ENCODE measurements at regions not wholly inside any gene's neighbourhood (a gene's known extent, or its start where the extent isn't known, plus 50 kb on each side); places are given as distances from the start of the nearest gene placed in this dataset.

DNA sequence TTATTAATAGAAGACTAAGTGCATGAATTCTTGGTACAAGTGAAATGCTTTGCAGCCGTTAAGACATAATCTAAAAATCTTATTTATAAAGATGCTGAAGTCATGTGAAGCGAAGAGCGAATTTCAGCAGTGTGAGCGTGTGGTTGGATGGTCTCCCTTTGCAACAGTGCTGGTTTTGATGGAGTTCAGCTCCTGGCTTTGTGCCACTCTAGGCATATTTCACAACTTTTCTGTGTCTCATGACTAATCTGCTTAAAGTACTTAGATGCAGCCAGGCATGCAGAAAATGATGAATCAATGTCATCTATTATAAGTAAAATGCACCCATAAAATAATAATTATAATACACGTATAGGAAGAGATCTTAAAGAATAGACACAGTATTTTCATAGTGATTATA, 107.2 kb upstream of the TCERG1L start:
- H3K9me3 Mint-ChIP-seq (ENCODE audit: low read depth) = no peaks in the 10 kb centered on the region

DNA sequence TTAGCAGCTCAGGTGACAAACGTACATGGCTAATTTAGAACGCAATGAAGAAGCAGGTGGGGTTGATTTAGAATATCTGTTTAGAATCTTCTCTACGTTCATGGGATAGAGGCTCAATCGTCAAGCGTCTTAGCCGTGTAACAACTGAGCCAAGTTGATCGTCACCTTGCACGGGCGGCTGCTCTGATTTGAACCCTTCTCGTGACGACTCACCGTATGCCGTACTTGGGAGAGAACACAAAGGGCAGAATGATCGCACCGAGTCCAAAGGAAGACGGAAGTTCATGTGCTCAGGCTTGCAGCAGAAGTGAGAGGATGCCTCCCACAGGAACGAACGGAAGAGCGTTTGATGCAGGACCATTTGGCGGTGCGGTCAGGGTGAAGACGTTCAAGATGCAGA, 108.3 kb upstream of the TCERG1L start:
- Mint-ChIP-seq H3K4me3 (no peak overlapping the region), H3K4me1 (ENCODE audit: low read depth) (no peaks in the 10 kb centered on the region)

More for the DNA sequence above, 107.2 kb upstream of the TCERG1L start:
- Mint-ChIP-seq H3K27me3 (no peaks in the 10 kb centered on the region), H3K4me1 (ENCODE audit: low read depth) (no peaks in the 10 kb centered on the region), H3K4me3 (no peak overlapping the region), H3K36me3 (no peaks in the 10 kb centered on the region), H3K27ac (no peak overlapping the region)

DNA sequence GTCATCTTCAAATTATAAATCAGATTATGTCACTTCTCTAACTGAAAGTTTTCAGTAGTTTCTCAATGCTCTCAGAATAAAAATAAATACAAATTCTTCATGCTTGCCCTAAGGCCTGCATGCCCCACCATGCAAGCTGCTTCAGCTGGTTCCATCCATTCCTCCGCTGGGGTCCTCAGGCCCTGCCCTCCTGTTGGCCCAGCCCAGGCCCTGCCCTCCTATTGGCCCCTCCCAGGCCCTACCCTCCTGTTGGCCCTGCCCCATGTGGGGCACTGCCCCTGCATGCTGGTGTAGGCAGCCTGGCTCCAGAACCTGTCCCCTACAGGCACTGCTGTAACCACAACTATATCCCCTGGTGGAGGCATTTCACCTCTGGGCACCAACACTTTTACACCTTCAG, 109.3 kb upstream of the TCERG1L start:
- Mint-ChIP-seq H3K27me3 (peaks cover 2% of the 10 kb centered on the region), H3K4me3 (no peak overlapping the region), H3K9me3 (ENCODE audit: low read depth) (no peaks in the 10 kb centered on the region), H3K4me1 (ENCODE audit: low read depth) (no peaks in the 10 kb centered on the region), H3K36me3 (no peaks in the 10 kb centered on the region), H3K27ac (no peak overlapping the region)

More for the DNA sequence above, 108.3 kb upstream of the TCERG1L start:
- Mint-ChIP-seq H3K36me3 (no peaks in the 10 kb centered on the region), H3K9me3 (ENCODE audit: low read depth) (no peaks in the 10 kb centered on the region), H3K27me3 (no peaks in the 10 kb centered on the region), H3K27ac (no peak overlapping the region)

DNA sequence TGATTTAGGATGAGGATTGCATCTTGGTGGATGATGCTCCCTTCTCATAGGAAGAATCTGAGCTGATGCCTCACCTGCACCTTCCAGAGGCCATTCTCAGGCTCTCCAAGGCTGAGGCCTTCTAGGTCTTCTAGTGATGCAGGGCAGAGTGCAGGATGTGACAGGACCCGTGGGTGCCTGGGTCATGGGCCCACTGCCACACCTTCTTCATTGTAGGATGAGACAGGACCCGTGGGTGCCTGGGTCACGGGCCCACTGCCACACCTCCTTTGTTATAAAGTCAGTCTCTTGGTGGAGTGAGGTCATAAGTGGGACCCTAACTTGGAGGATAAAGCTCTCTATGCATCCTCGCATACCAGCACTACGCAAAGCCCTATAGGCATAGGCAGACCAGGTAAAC, 109.9 kb upstream of the TCERG1L start:
- H3K4me1 Mint-ChIP-seq (ENCODE audit: low read depth) = no peaks in the 10 kb centered on the region
- no peak overlapping the region for H3K27ac Mint-ChIP-seq
- H3K4me3 Mint-ChIP-seq = no peak overlapping the region
- H3K36me3 Mint-ChIP-seq = no peaks in the 10 kb centered on the region
- H3K27me3 Mint-ChIP-seq = peaks cover 2% of the 10 kb centered on the region
- no peaks in the 10 kb centered on the region for H3K9me3 Mint-ChIP-seq (ENCODE audit: low read depth)

DNA sequence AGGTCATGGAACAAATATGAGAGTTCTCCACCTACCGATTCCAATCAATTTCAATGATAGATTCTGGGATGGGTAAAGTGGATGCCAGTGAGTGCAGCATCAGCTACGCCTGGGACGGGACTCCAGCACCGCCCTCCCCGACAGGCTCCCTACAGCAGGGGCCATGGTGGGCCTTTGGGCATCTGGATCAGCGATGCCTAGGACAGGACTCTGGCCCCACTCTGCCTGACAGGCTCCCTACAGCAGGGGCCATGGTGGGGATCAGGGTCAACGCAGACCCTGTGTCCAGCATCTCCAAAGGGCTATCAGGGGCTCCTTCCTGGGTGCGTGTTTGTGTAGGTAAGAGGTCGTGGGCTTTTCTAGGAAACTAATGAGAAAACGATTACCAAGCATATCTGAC, 111.2 kb upstream of the TCERG1L start:
- Mint-ChIP-seq H3K36me3 (no peaks in the 10 kb centered on the region), H3K4me1 (ENCODE audit: low read depth) (no peaks in the 10 kb centered on the region), H3K27me3 (peaks cover 2% of the 10 kb centered on the region)

DNA sequence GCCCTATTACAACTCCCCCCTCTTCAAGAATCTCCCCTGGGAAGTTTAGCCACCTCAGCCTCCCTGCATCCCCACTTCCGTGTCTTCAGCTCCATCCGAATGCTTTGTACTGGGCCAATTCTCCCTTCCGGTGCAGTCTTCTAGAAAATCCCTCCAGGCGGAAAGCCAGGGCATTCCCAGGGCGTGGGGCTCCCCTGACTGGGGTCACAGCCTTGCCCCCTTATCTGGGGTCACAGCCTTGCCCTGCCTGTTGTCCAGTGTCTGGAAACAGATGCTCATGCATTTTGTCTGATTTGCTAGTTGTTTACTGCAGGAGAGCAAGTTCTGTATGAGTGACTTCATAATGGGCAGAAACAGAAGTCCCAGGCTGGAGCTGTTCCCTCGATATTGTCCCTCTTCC, 112.5 kb upstream of the TCERG1L start:
- H3K27ac Mint-ChIP-seq = no peak overlapping the region
- no peaks in the 10 kb centered on the region for H3K9me3 Mint-ChIP-seq (ENCODE audit: low read depth)

More for the DNA sequence above, 111.2 kb upstream of the TCERG1L start:
- Mint-ChIP-seq H3K4me3 (no peak overlapping the region), H3K27ac (no peak overlapping the region), H3K9me3 (ENCODE audit: low read depth) (no peaks in the 10 kb centered on the region)

DNA sequence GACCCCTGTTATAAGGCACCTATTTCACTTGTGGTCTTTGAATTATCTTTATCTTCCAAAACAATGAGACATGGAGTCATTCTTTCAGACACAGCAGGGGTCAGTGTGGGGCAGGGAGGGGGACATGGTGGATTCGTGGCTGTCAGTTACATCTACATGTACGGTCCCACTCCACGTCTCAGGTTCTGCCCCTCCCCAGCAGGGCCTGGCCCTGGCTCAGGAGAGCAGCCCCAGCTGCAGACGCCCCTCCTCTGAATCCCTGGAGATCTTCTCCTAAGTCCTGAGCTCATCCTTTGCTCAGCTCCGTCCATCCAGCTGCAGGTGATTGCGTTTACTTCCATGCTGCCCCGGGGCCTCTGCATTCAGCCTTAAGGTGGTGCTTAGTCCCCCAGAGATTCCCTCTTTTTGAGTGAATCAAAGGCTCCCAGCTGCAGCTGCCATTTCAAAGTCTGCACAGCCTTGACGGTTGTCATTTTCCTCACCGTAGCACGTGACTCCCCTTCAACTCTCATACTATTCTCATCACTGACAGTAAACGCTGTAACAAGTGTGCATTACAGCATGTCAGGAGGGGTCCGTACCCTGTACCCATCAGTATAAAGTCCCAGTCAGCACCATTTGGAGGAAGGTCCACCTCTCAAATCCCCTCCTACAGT, 113.4 kb upstream of the TCERG1L start:
- no peaks in the 10 kb centered on the region for H3K4me1 Mint-ChIP-seq (ENCODE audit: low read depth)
- no peaks in the 10 kb centered on the region for H3K9me3 Mint-ChIP-seq (ENCODE audit: low read depth)

More for the DNA sequence above, 112.5 kb upstream of the TCERG1L start:
- H3K36me3 Mint-ChIP-seq = no peaks in the 10 kb centered on the region
- peaks cover 2% of the 10 kb centered on the region for H3K27me3 Mint-ChIP-seq
- H3K4me3 Mint-ChIP-seq = no peak overlapping the region
- H3K4me1 Mint-ChIP-seq (ENCODE audit: low read depth) = no peaks in the 10 kb centered on the region

DNA sequence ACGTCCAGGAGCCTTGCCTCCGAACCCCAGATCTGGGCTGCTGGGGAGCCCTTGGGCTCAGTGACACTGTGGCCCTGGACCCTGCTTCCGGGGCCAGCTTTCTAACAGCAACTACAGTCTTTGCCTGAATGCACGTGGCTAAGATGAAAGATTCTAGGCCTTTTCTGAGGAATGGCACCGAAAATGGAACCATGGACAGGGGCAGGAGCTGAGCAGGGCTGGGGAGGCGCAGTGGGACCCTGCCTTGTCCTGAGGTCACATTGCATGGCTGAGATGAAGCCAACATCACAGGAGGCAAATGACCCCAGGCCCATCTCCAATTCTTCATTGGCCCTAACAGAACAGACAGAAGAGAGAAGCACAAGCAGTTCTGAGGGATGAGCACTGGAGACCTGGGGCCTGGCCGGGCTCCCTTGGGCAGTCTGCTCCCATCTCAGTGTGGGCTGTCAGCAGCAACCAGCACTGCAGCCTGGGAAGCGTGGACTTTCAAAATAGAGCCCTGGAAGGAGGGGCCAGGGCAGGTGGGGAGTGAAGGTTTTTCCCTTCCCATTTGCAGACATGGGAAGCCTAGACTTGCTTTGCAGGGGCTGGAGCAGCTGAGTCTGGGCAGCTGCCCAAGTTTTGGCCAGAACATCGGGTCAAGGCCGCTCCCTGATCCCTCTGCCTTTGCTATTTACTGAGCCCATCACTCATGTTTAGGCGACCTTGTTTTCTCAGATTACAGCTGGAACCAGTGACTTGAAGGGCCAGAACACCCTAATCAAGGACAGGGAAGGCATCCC, 114.4 kb upstream of the TCERG1L start:
- Mint-ChIP-seq H3K4me1 (ENCODE audit: low read depth) (no peaks in the 10 kb centered on the region), H3K9me3 (ENCODE audit: low read depth) (no peaks in the 10 kb centered on the region), H3K4me3 (no peak overlapping the region), H3K27me3 (peaks cover 6% of the 10 kb centered on the region), H3K27ac (no peak overlapping the region), H3K36me3 (no peaks in the 10 kb centered on the region)

More for the DNA sequence above, 113.4 kb upstream of the TCERG1L start:
- peaks cover 2% of the 10 kb centered on the region for H3K27me3 Mint-ChIP-seq
- H3K4me3 Mint-ChIP-seq = no peak overlapping the region
- no peaks in the 10 kb centered on the region for H3K36me3 Mint-ChIP-seq
- no peak overlapping the region for H3K27ac Mint-ChIP-seq

DNA sequence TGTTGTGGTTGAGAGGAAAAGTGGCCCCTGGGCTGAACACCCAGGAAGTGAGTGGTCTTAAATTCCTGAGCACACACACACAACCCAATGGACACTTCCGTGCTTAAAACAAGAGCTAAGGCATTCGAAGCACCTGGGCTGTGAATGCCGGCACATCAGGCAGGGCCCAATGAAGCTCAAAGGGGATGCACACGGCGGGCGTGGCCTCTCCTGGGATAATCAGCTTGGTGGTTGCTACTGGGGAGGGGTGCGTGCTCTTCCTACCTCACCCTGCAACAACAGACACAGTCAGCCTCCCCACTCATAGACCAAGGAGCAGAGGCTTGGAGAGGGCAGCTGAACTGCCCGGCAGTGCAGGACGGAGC, 115.0 kb upstream of the TCERG1L start:
- H3K27me3 Mint-ChIP-seq = peaks cover 7% of the 10 kb centered on the region
- no peaks in the 10 kb centered on the region for H3K9me3 Mint-ChIP-seq (ENCODE audit: low read depth)
- no peaks in the 10 kb centered on the region for H3K36me3 Mint-ChIP-seq
- no peak overlapping the region for H3K27ac Mint-ChIP-seq
- no peak overlapping the region for H3K4me3 Mint-ChIP-seq
- no peaks in the 10 kb centered on the region for H3K4me1 Mint-ChIP-seq (ENCODE audit: low read depth)

DNA sequence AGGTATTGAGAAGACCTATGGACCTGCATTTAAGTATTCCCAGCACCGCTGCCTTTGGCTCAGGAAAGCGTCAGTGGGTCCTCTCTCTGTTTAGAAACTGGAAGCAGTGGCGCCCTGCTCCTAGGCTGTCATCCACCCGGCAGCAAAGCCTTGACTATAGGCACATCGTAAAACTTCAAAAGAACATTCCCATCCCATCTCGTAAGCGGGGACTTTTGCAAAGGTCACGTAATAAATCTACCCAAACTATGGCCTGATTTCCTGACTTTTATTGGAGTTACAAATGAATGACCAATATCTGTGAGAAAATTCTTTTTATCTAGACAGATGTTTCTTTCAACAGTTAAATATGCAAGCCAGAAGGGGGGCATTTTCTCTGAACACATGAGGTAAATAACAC, 115.8 kb upstream of the TCERG1L start:
- H3K27ac Mint-ChIP-seq = no peak overlapping the region
- peaks cover 8% of the 10 kb centered on the region for H3K27me3 Mint-ChIP-seq
- no peak overlapping the region for H3K4me3 Mint-ChIP-seq
- no peaks in the 10 kb centered on the region for H3K4me1 Mint-ChIP-seq (ENCODE audit: low read depth)
- no peaks in the 10 kb centered on the region for H3K36me3 Mint-ChIP-seq
- H3K9me3 Mint-ChIP-seq (ENCODE audit: low read depth) = no peaks in the 10 kb centered on the region

DNA sequence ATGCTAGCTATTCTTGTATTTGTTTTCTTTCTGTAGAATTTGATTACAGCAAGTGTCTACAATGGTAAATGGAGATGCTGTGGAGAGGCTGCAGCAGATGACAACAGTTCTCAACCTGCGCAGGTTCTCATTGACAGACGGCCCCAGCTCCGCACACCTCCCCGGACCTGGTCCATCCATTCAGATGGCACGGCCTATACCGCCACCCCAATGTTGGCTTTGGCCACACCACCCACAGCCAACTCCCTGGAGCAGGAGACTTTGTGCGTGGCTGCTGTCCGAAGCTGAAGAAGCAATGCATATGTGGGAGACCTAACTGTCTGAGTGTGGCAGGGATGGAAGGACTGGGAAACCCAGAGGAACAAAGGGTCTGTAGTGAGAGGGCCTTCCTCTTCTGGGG, 116.4 kb upstream of the TCERG1L start:
- no peak overlapping the region for H3K27ac Mint-ChIP-seq
- H3K27me3 Mint-ChIP-seq = peaks cover 8% of the 10 kb centered on the region
- no peaks in the 10 kb centered on the region for H3K4me1 Mint-ChIP-seq (ENCODE audit: low read depth)
- H3K4me3 Mint-ChIP-seq = no peak overlapping the region
- H3K9me3 Mint-ChIP-seq (ENCODE audit: low read depth) = no peaks in the 10 kb centered on the region
- no peaks in the 10 kb centered on the region for H3K36me3 Mint-ChIP-seq

DNA sequence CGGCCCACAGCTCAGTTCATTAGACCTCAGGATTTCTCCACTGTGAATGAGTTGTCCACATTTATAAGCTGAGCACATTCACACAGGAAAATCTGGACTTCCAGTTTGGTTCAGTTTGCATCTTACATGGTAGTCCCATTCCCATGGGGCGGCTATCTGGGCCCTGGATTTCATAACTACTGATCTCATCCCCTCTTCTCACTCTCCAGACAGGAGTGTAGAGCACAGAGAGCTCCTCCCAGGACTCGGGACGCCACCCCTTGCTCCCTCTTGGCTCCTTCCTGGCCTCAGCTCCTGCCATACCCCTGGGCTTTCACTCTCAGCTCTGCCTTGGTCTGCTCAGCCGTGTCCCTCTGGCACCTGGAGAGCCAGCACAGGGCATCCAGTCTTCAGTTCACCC, 117.6 kb upstream of the TCERG1L start:
- no peaks in the 10 kb centered on the region for H3K4me1 Mint-ChIP-seq (ENCODE audit: low read depth)
- H3K27me3 Mint-ChIP-seq = peaks cover 8% of the 10 kb centered on the region
- H3K4me3 Mint-ChIP-seq = no peak overlapping the region
- no peak overlapping the region for H3K27ac Mint-ChIP-seq
- no peaks in the 10 kb centered on the region for H3K9me3 Mint-ChIP-seq (ENCODE audit: low read depth)
- H3K36me3 Mint-ChIP-seq = no peaks in the 10 kb centered on the region

DNA sequence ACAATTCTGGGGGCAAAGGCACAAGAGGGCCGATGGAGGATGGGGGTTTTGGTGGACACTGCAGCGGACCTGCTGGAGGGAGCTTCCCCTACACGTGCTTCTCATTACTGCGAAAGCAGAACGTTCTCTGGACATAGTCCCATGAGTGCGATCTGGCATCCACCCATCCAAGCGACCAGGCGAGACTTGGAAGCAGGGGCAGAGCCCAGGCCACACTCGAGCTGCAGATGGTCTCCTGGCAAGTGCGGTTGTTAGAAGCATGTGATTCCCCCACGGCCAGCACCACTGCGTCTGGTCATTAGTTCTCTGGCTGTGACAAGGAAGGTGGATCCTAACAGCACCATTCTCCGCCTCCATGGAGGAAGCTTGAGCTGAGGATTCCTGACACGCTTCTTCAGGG, 118.4 kb upstream of the TCERG1L start:
- Mint-ChIP-seq H3K27me3 (peaks cover 8% of the 10 kb centered on the region), H3K36me3 (no peaks in the 10 kb centered on the region), H3K27ac (no peak overlapping the region), H3K4me1 (ENCODE audit: low read depth) (no peaks in the 10 kb centered on the region), H3K9me3 (ENCODE audit: low read depth) (no peaks in the 10 kb centered on the region), H3K4me3 (no peak overlapping the region)

DNA sequence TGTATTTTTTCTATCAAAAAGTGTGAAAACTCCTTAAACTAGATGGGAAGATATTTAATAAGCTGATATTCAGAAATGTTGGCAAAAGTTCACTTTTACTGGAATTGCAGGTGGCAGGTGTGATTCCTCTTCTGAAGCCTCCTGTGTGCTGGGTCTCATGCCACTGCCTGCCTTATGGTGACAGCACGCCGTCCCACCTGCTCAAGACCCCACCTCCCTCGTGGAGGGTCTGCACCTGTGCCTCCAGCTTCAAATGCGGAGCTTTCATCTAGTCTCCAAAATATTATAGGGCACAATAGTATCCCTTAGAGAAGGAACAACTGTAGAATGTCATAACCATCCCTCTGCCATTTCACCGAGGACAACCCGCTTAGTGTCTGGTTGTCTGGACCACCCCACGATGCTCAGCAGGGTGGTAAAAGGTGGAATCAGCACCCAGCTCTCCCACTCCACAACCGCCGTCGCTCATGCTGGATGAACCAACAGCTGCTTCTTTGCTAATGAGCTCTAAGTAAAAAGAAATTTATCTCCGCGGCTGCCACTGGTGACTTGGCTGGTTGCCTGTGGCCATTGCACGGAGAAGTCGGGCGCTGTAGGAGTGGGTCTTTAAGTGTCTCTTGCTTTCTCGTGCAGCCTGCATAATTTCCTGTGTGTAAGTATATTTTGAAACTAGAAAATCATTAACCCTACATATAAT, 119.3 kb upstream of the TCERG1L start:
- H3K27ac Mint-ChIP-seq = no peak overlapping the region
- H3K27me3 Mint-ChIP-seq = peaks cover 6% of the 10 kb centered on the region
- H3K36me3 Mint-ChIP-seq = no peaks in the 10 kb centered on the region
- no peaks in the 10 kb centered on the region for H3K4me1 Mint-ChIP-seq (ENCODE audit: low read depth)
- H3K4me3 Mint-ChIP-seq = no peak overlapping the region
- no peaks in the 10 kb centered on the region for H3K9me3 Mint-ChIP-seq (ENCODE audit: low read depth)

DNA sequence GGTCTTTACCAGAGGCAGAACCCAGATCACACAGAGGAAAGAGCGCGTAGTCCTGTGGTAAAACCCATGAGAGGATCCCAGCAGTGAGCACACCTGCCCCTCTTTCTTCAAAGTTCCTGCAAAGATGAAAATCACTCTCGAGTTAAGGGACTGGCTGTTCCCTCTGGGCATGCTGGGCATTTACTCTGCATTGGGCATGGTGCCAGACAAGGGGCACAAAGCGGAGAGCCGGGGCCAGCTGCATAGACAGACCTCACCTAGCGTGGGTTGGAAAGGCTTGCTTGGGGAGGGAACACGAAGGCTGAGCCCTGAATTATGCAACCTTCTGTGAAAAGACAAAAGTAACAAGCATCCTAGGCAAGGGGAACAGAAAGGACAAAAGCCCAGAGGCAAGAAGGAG, 120.0 kb upstream of the TCERG1L start:
- Mint-ChIP-seq H3K36me3 (no peaks in the 10 kb centered on the region), H3K4me1 (ENCODE audit: low read depth) (no peaks in the 10 kb centered on the region), H3K4me3 (no peak overlapping the region), H3K27me3 (peaks cover 6% of the 10 kb centered on the region), H3K9me3 (ENCODE audit: low read depth) (no peaks in the 10 kb centered on the region), H3K27ac (no peak overlapping the region)

Data from activated naive CD8-positive, alpha-beta T cell (primary cell).